PC-9 (cell line): ENCODE measurements at regions not wholly inside any gene's neighbourhood (a gene's known extent, or its start where the extent isn't known, plus 50 kb on each side); places are given as distances from the start of the nearest gene placed in this dataset.

ENCODE experiments used
- BruUV-seq: library from RNA; stranded (reverse); fragments of 400-500 nt; replicated peaks from 2 replicates; lab custom pipeline; 2021; lab: Mats Ljungman, UMichigan
- CTCF ChIA-PET: fragments of 300-600 bp; sonication (Branson Sonifier 250); formaldehyde crosslinking; loops from one replicate; lab custom pipeline; 2022; ENCODE audit warnings: antibody characterized with exemption; lab: Charles Lee
- POLR2A ChIA-PET: fragments of 300-600 bp; sonication (Branson Sonifier 250); formaldehyde crosslinking; loops from one replicate; lab custom pipeline; 2022; ENCODE audit warnings: antibody characterized with exemption; ENCODE audit not compliant: unreplicated experiment; lab: Charles Lee
- DNase-seq, 2 experiments: peaks; one replicate each; pipeline versions ENCODE4 v3.0.0 to v3.0.0-alpha.2; 2015 to 2022; ENCODE audit warnings: mixed read lengths in 1 of 2
- H2AFZ ChIP-seq: fragments of 200-600 bp; sonication (generic); 2 replicates; pipeline ENCODE4 v1.8.1; 2017; ENCODE audit warnings: antibody characterized with exemption
- H3F3A ChIP-seq: fragments of 200-600 bp; sonication (generic); 2 replicates; pipeline ENCODE4 v1.8.1; 2017; ENCODE audit warnings: antibody characterized with exemption, mild to moderate bottlenecking, low read depth; ENCODE audit not compliant: insufficient read depth
- H3K27ac ChIP-seq: fragments of 200-600 bp; sonication (generic); 2 replicates; pipeline ENCODE4 v1.6.1; 2016; ENCODE audit warnings: mixed run types
- H3K27me3 ChIP-seq: fragments of 200-600 bp; sonication (generic); 2 replicates; pipeline ENCODE4 v1.6.1; 2016; ENCODE audit warnings: low read depth, mixed run types; ENCODE audit not compliant: insufficient read depth
- H3K36me3 ChIP-seq: fragments of 200-600 bp; sonication (generic); 2 replicates; pipeline ENCODE4 v1.6.1; 2016; ENCODE audit warnings: low read depth, mixed run types
- H3K4me1 ChIP-seq: fragments of 200-600 bp; sonication (generic); replicated peaks from 2 replicates; pipeline ENCODE4 v1.6.1; 2016; ENCODE audit warnings: mixed run types; ENCODE audit not compliant: insufficient read depth
- H3K4me2 ChIP-seq: fragments of 200-600 bp; sonication (generic); 2 replicates; pipeline ENCODE4 v1.6.1; 2017; ENCODE audit warnings: mixed run types
- H3K4me3 ChIP-seq: fragments of 200-600 bp; sonication (generic); 2 replicates; pipeline ENCODE4 v1.6.1; 2016; ENCODE audit warnings: mixed run types
- H3K79me2 ChIP-seq: fragments of 200-600 bp; sonication (generic); 2 replicates; pipeline ENCODE4 v1.6.1; 2017; ENCODE audit warnings: low read depth, mixed run types
- H3K9me2 ChIP-seq: fragments of 200-600 bp; sonication (generic); 2 replicates; pipeline ENCODE4 v1.8.1; 2017; ENCODE audit warnings: mild to moderate bottlenecking; ENCODE audit not compliant: insufficient read depth
- H3K9me3 ChIP-seq: fragments of 200-600 bp; sonication (generic); 2 replicates; pipeline ENCODE4 v1.8.1; 2016; ENCODE audit warnings: low read depth; ENCODE audit not compliant: insufficient read depth
- H4K20me1 ChIP-seq: fragments of 200-600 bp; sonication (generic); 2 replicates; pipeline ENCODE4 v1.8.1; 2017; ENCODE audit not compliant: insufficient read depth
- EZH2 ChIP-seq: fragments of 200-600 bp; sonication (generic); IDR thresholded peaks from 2 replicates; pipeline ENCODE4 v1.8.0; 2017; ENCODE audit warnings: antibody characterized with exemption, low read depth
- intact Hi-C: fragments of 100-400 bp; cut with micrococcal nuclease; formaldehyde crosslinking; loops from one replicate; pipeline ENCODE4 v1.10.0; 2022; ENCODE audit not compliant: unreplicated experiment
- TF ChIP-seq, protein P1 (sequence below): fragments of 200-600 bp; sonication (generic); conservative IDR thresholded peaks from 2 replicates; pipeline ENCODE4 v1.6.1; 2017; ENCODE audit warnings: mixed run types, antibody characterized with exemption, mild to moderate bottlenecking, moderate library complexity

DNA sequence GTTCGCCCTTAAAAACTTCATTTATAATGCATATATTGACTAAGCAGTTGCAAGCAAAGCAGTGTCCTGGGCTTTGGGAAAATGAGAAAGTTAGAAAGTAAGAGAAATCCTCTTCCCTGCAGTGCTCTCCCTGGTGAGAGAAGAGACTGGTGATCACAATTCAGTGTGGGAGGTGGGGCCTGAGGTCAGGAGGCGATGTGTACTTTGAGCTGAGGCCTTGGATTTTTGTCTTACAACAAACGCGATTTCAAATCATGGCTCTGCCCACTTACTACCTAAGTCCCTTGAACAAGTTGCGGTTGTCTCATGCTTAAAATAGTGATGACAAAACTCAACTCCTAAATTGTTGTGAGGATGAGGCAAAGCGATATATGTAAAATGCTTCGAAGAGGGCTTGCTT is 316.3 kb upstream of the NECTIN3 start:
- TF ChIP-seq EZH2: no peak
- TF ChIP-seq, protein P1, sequence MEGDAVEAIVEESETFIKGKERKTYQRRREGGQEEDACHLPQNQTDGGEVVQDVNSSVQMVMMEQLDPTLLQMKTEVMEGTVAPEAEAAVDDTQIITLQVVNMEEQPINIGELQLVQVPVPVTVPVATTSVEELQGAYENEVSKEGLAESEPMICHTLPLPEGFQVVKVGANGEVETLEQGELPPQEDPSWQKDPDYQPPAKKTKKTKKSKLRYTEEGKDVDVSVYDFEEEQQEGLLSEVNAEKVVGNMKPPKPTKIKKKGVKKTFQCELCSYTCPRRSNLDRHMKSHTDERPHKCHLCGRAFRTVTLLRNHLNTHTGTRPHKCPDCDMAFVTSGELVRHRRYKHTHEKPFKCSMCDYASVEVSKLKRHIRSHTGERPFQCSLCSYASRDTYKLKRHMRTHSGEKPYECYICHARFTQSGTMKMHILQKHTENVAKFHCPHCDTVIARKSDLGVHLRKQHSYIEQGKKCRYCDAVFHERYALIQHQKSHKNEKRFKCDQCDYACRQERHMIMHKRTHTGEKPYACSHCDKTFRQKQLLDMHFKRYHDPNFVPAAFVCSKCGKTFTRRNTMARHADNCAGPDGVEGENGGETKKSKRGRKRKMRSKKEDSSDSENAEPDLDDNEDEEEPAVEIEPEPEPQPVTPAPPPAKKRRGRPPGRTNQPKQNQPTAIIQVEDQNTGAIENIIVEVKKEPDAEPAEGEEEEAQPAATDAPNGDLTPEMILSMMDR: no peak
- H3K9me3 ChIP-seq: no peaks in the 10 kb centered on the region
- H3K79me2 ChIP-seq: no peaks in the 10 kb centered on the region
- H4K20me1 ChIP-seq: no peaks in the 10 kb centered on the region
- H3K4me1 ChIP-seq: no peaks in the 10 kb centered on the region
- no peaks in the 10 kb centered on the region for H3F3A ChIP-seq
- no peak overlapping the region for H3K4me3 ChIP-seq
- DNase-seq: no peak
- ChIA-PET POLR2A (no interaction called here), CTCF (no interaction called here)
- H3K27ac ChIP-seq: no peak overlapping the region
- no peak overlapping the region for H2AFZ ChIP-seq
- no peaks in the 10 kb centered on the region for H3K9me2 ChIP-seq
- no peaks in the 10 kb centered on the region for H3K36me3 ChIP-seq
- no TSS peak for BruUV-seq
- no peak overlapping the region for H3K4me2 ChIP-seq
- H3K27me3 ChIP-seq: no peaks in the 10 kb centered on the region
- intact Hi-C loops: no loop called here

DNA sequence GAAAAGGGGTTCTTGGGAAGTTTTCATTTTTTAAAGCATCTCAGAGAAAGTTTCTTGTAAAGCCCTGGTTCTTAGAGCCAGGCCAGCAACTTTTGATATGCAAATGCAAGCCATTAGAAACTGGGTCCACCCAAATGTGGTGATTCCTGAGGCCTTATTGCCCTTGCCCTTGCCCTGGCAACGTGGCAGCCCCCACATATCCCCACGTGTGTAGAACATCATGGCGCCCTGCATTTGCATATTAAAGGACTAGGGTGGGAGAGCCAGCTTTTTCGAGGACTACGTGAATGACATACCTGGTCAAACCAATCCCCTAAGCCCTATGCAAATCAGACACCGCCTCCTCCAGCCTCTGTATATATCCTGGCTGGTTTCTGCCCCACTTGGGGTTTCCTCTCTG is 314.9 kb upstream of the NECTIN3 start:
- Histone ChIP-seq H3F3A (no peaks in the 10 kb centered on the region), H3K4me2 (no peak overlapping the region), H3K4me1 (no peaks in the 10 kb centered on the region), H3K4me3 (no peak overlapping the region), H3K27me3 (no peaks in the 10 kb centered on the region), H3K9me2 (no peaks in the 10 kb centered on the region), H3K27ac (no peak overlapping the region), H3K9me3 (no peaks in the 10 kb centered on the region), H2AFZ (no peak overlapping the region), H3K36me3 (no peaks in the 10 kb centered on the region), H4K20me1 (no peaks in the 10 kb centered on the region), H3K79me2 (no peaks in the 10 kb centered on the region)
- DNase-seq: no peak
- no peak for TF ChIP-seq EZH2
- TF ChIP-seq, protein P1: no peak
- intact Hi-C loops: no loop called here
- no TSS peak for BruUV-seq
- POLR2A ChIA-PET: no interaction called here
- CTCF ChIA-PET: no interaction called here

DNA sequence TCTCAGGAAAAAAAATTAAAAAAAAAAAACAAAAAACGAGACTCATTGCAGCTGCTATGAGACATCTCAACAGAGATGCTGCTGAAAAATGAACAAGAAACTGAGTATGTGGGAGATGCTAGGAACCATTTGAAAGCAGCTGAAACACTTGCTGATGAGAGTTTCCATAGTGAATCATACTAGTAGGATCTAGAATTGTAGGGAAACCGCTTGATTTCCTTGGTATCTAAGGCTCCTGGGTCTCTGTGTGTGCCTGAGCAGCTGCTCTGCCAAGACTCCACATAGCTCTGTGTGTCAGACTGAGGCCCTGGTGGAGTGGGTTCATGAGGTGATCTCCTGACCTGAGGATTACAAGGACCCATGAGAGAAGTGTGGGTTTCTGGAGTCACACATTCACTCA is 313.4 kb upstream of the NECTIN3 start:
- Histone ChIP-seq H3K79me2 (no peaks in the 10 kb centered on the region), H3K36me3 (no peaks in the 10 kb centered on the region), H3K9me2 (0 out of 2 replicates have a peak, but pooled peaks cover 6% of the 10 kb centered on the region), H3K27me3 (no peaks in the 10 kb centered on the region), H3K27ac (no peak overlapping the region), H4K20me1 (no peaks in the 10 kb centered on the region), H3K9me3 (no peaks in the 10 kb centered on the region), H3F3A (no peaks in the 10 kb centered on the region), H2AFZ (no peak overlapping the region), H3K4me1 (no peaks in the 10 kb centered on the region), H3K4me2 (no peak overlapping the region), H3K4me3 (no peak overlapping the region)
- TF ChIP-seq EZH2: no peak
- TF ChIP-seq, protein P1: no peak
- DNase-seq: no peak
- ChIA-PET POLR2A (no interaction called here), CTCF (no interaction called here)
- no TSS peak for BruUV-seq
- intact Hi-C loops: no loop called here
